ENCODE measurements at regions not wholly inside any gene's neighbourhood (a gene's known extent, or its start where the extent isn't known, plus 50 kb on each side); places are given as distances from the start of the nearest gene placed in this dataset.

- no peak for DNase-seq (ENCODE audit: low spot score)
Observed at GRCh38 chr2:238655974-238656722, 191.7 kb upstream of the TWIST2 start.

GRCh38 chr2:238657132-238658053 lies 190.5 kb upstream of the TWIST2 start:
- DNase-seq (ENCODE audit: low spot score), result no peak

- no peak for DNase-seq (ENCODE audit: low spot score)
Observed at GRCh38 chr2:238658054-238658407, 189.9 kb upstream of the TWIST2 start.

GRCh38 chr2:238658820-238659219 lies 189.1 kb upstream of the TWIST2 start:
- DNase-seq (ENCODE audit: low spot score), result no peak

- no peak for DNase-seq (ENCODE audit: low spot score)
Observed at GRCh38 chr2:238659231-238659630, 188.7 kb upstream of the TWIST2 start.

GRCh38 chr2:238663586-238663985 lies 184.3 kb upstream of the TWIST2 start:
- DNase-seq (ENCODE audit: low spot score), result no peak

GRCh38 chr2:238665919-238666318 lies 182.0 kb upstream of the TWIST2 start:
- no peak for DNase-seq (ENCODE audit: low spot score)

- DNase-seq (ENCODE audit: low spot score), result no peak
Observed at GRCh38 chr2:238666543-238666942, 181.3 kb upstream of the TWIST2 start.

- DNase-seq (ENCODE audit: low spot score), result no peak
Observed at GRCh38 chr2:238667008-238667407, 180.9 kb upstream of the TWIST2 start.

GRCh38 chr2:238667639-238668038 lies 180.2 kb upstream of the TWIST2 start:
- no peak for DNase-seq (ENCODE audit: low spot score)

GRCh38 chr2:238668426-238668825 lies 179.5 kb upstream of the TWIST2 start:
- no peak for DNase-seq (ENCODE audit: low spot score)

- DNase-seq (ENCODE audit: low spot score), result no peak
Observed at GRCh38 chr2:238669046-238669445, 178.8 kb upstream of the TWIST2 start.

- DNase-seq (ENCODE audit: low spot score), result no peak
Observed at GRCh38 chr2:238669581-238670080, 178.3 kb upstream of the TWIST2 start.

- no peak for DNase-seq (ENCODE audit: low spot score)
Observed at GRCh38 chr2:238670111-238670585, 177.7 kb upstream of the TWIST2 start.

GRCh38 chr2:238682536-238682935 lies 165.3 kb upstream of the TWIST2 start:
- DNase-seq (ENCODE audit: low spot score), result no peak

GRCh38 chr2:238684362-238685326 lies 163.2 kb upstream of the TWIST2 start:
- peak; percentile 71 for DNase-seq (ENCODE audit: low spot score)

- no peak for DNase-seq (ENCODE audit: low spot score)
Observed at GRCh38 chr2:238685327-238685709, 162.6 kb upstream of the TWIST2 start.

GRCh38 chr2:238685713-238686112 lies 162.2 kb upstream of the TWIST2 start:
- no peak for DNase-seq (ENCODE audit: low spot score)

- DNase-seq (ENCODE audit: low spot score), result no peak
Observed at GRCh38 chr2:238686223-238686622, 161.7 kb upstream of the TWIST2 start.

GRCh38 chr2:238688193-238689153 lies 159.4 kb upstream of the TWIST2 start:
- no peak for DNase-seq (ENCODE audit: low spot score)

- no peak for DNase-seq (ENCODE audit: low spot score)
Observed at GRCh38 chr2:238689331-238689730, 158.6 kb upstream of the TWIST2 start.

Measured in LoVo (cell line).